ENCODE measurements at regions not wholly inside any gene's neighbourhood (a gene's known extent, or its start where the extent isn't known, plus 50 kb on each side); places are given as distances from the start of the nearest gene placed in this dataset.
A peak's percentile ranks its signal among the peaks of the same experiment; 100 is the strongest.

- intact Hi-C loops (cut with DNase I), result no loop called here
- no peak overlapping the region for H3K4me3 ChIP-seq
- no peaks in the 10 kb centered on the region for H3K36me3 ChIP-seq
These were observed 444.1 kb downstream of the STIM2 start for GRCh38 chr4:27304751-27305150.

DNA sequence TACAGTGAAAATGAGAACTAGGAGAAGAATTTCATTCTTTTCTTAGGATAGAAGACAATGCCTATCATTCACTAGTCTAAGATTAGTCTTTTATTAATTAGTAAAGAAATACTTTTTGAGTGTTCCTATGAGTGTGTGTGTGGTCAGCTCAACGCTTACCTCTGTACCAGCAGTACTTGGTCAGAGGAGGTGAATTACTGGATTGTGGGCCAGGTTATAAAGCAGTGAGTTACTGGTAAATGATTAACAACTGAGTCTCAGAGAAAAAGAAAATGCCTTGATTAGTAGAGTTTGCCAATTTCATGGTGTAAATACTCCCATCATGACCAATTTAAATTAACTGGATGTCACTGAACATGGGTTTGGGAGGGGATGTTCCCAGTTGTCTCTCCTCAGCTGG is 444.6 kb downstream of the STIM2 start:
- H3K4me3 ChIP-seq, result no peak overlapping the region
- H3K27ac ChIP-seq, result no peak overlapping the region
- no peaks in the 10 kb centered on the region for H3K9me3 ChIP-seq
- intact Hi-C loops (cut with DNase I), result no loop called here
- no peaks in the 10 kb centered on the region for H3K27me3 ChIP-seq
- H3K4me1 ChIP-seq, result no peaks in the 10 kb centered on the region
- no peaks in the 10 kb centered on the region for H3K36me3 ChIP-seq
- no peak for DNase-seq (ENCODE audit: low spot score in 2 of 2)
- TF ChIP-seq, protein P1, sequence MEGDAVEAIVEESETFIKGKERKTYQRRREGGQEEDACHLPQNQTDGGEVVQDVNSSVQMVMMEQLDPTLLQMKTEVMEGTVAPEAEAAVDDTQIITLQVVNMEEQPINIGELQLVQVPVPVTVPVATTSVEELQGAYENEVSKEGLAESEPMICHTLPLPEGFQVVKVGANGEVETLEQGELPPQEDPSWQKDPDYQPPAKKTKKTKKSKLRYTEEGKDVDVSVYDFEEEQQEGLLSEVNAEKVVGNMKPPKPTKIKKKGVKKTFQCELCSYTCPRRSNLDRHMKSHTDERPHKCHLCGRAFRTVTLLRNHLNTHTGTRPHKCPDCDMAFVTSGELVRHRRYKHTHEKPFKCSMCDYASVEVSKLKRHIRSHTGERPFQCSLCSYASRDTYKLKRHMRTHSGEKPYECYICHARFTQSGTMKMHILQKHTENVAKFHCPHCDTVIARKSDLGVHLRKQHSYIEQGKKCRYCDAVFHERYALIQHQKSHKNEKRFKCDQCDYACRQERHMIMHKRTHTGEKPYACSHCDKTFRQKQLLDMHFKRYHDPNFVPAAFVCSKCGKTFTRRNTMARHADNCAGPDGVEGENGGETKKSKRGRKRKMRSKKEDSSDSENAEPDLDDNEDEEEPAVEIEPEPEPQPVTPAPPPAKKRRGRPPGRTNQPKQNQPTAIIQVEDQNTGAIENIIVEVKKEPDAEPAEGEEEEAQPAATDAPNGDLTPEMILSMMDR (IDR thresholded peaks at IDR 0.05), result no peak

More at GRCh38 chr4:27304751-27305150, 444.1 kb downstream of the STIM2 start:
- Histone ChIP-seq H3K27me3 (no peaks in the 10 kb centered on the region), H3K9me3 (no peaks in the 10 kb centered on the region), H3K4me1 (no peaks in the 10 kb centered on the region), H3K27ac (no peak overlapping the region)
- no peak for DNase-seq (ENCODE audit: low spot score in 2 of 2)
- TF ChIP-seq, protein P1 (IDR thresholded peaks at IDR 0.05), result no peak

DNA sequence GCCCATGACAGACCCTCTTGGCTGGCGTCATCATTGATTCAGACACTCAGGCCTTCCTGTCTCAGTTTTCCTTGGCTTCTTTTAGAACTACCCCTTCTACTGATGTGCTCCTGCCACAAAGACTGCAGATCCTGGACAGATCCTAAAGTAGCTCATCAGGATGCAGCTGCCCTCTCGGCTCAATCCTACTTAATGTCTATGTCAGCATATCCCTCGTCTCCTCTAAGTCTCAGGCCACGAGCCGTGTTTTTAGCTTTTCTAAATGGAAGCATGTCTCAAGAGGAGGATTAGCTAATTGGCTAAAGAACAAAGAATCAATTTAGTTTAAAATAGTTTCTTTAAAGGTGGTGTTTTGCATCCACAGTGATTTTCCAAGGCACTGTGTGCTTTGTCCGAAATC is 447.7 kb downstream of the STIM2 start:
- TF ChIP-seq, protein P1 (IDR thresholded peaks at IDR 0.05), result no peak
- DNase-seq (ENCODE audit: low spot score in 2 of 2), result no peak
- Histone ChIP-seq H3K27me3 (no peaks in the 10 kb centered on the region), H3K36me3 (no peaks in the 10 kb centered on the region), H3K4me1 (no peaks in the 10 kb centered on the region), H3K9me3 (no peaks in the 10 kb centered on the region), H3K4me3 (no peak overlapping the region), H3K27ac (no peak overlapping the region)
- intact Hi-C loops (cut with DNase I), result no loop called here

GRCh38 chr4:27315625-27316024 is 455.0 kb downstream of the STIM2 start:
- no peaks in the 10 kb centered on the region for H3K27me3 ChIP-seq
- no peak overlapping the region for H3K4me3 ChIP-seq
- no peaks in the 10 kb centered on the region for H3K9me3 ChIP-seq
- H3K36me3 ChIP-seq, result no peaks in the 10 kb centered on the region
- H3K27ac ChIP-seq, result no peak overlapping the region
- intact Hi-C loops (cut with DNase I), result loop anchor here (10.0 kb wide), 1 partner anchor 271 kb away; no protein-coding TSS in a partner anchor
- H3K4me1 ChIP-seq, result peaks cover 0 to 6% of the 10 kb centered on the region in 2 donors
- DNase-seq (ENCODE audit: low spot score in 2 of 2), result no peak
- TF ChIP-seq, protein P1 (IDR thresholded peaks at IDR 0.05), result no peak

- Histone ChIP-seq H3K27me3 (no peaks in the 10 kb centered on the region), H3K4me1 (peaks cover 0 to 6% of the 10 kb centered on the region in 2 donors), H3K4me3 (no peak overlapping the region), H3K9me3 (no peaks in the 10 kb centered on the region), H3K36me3 (no peaks in the 10 kb centered on the region), H3K27ac (no peak overlapping the region)
- no peak for DNase-seq (ENCODE audit: low spot score in 2 of 2)
- intact Hi-C loops (cut with DNase I), result loop anchor here (10.0 kb wide), 1 partner anchor 271 kb away; no protein-coding TSS in a partner anchor
- TF ChIP-seq, protein P1 (IDR thresholded peaks at IDR 0.05), result no peak
These were observed 455.5 kb downstream of the STIM2 start for GRCh38 chr4:27316176-27316575.

DNA sequence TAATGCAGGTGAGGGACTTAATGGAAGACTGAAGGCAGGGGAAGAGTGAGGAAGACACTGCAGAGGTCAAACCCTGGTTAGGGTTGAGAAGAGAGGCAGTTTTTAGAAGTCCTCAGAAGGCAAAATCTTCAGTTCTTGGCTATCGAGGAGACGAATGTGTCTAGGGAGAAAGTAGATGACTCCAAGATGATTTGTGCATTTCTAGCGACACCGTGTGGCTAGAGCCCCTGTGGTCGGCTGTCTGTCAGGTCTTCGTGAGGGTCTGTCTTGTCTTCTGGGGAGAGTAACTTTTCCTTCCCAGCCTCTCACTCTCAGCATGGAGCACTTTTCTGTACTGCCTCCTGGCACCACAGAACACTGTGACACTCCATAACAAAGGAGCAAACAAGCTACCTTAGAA is 458.1 kb downstream of the STIM2 start:
- Histone ChIP-seq H3K27ac (no peak overlapping the region), H3K27me3 (no peaks in the 10 kb centered on the region), H3K9me3 (no peaks in the 10 kb centered on the region), H3K4me3 (no peak overlapping the region), H3K36me3 (no peaks in the 10 kb centered on the region), H3K4me1 (peaks cover 0 to 6% of the 10 kb centered on the region in 2 donors)
- TF ChIP-seq, protein P1 (IDR thresholded peaks at IDR 0.05), result peak; percentile 34 to 53 (median 42)
- intact Hi-C loops (cut with DNase I), result loop anchor here (1.0 to 10.0 kb wide), 2 partner anchors 142 to 274 kb away; no protein-coding TSS in a partner anchor
- peak in 1 of 2 donors; percentile 71 for DNase-seq (ENCODE audit: low spot score in 2 of 2)

All from ascending aorta (tissue), 2 donors.